Loucy (cell line): ENCODE measurements at regions not wholly inside any gene's neighbourhood (a gene's known extent, or its start where the extent isn't known, plus 50 kb on each side); places are given as distances from the start of the nearest gene placed in this dataset.

Experiments
- H2AFZ ChIP-seq: fragments of 200-600 bp; sonication (generic); 2 replicates; pipeline ENCODE4 v1.6.0; 2016; ENCODE audit warnings: antibody characterized with exemption, mild to moderate bottlenecking, low read length, moderate library complexity
- H3F3A ChIP-seq: fragments of 200-600 bp; 2 replicates; pipeline ENCODE4 v1.6.0; 2016; ENCODE audit warnings: antibody characterized with exemption, low read depth, mild to moderate bottlenecking
- H3K27me3 ChIP-seq: fragments of 200-600 bp; sonication (generic); 2 replicates; pipeline ENCODE4 v1.6.1; 2014; ENCODE audit warnings: low read length, mild to moderate bottlenecking; ENCODE audit not compliant: insufficient read depth, poor library complexity, severe bottlenecking
- H3K36me3 ChIP-seq: fragments of 200-600 bp; sonication (generic); 2 replicates; pipeline ENCODE4 v1.6.1; 2016; ENCODE audit warnings: low read length; ENCODE audit not compliant: insufficient read depth
- H3K4me1 ChIP-seq: fragments of 200-600 bp; sonication (generic); 2 replicates; pipeline ENCODE4 v1.5.1; 2014; ENCODE audit warnings: low read length, mild to moderate bottlenecking; ENCODE audit not compliant: insufficient read depth, poor library complexity, severe bottlenecking
- H3K4me2 ChIP-seq: fragments of 200-600 bp; sonication (generic); 2 replicates; pipeline ENCODE4 v1.6.0; 2014; ENCODE audit warnings: antibody characterized with exemption, low read length, low read depth, mild to moderate bottlenecking; ENCODE audit not compliant: poor library complexity, severe bottlenecking
- H3K4me3 ChIP-seq: fragments of 200-600 bp; sonication (generic); 2 replicates; pipeline ENCODE4 v1.5.1; 2014; ENCODE audit warnings: low read length, mild to moderate bottlenecking, mixed read lengths; ENCODE audit not compliant: poor library complexity, severe bottlenecking
- H3K79me2 ChIP-seq: fragments of 200-600 bp; sonication (generic); 2 replicates; pipeline ENCODE4 v1.6.1; 2014; ENCODE audit warnings: low read length; ENCODE audit not compliant: insufficient read depth
- H3K9ac ChIP-seq: fragments of 200-600 bp; sonication (generic); 2 replicates; pipeline ENCODE4 v1.6.0; 2014; ENCODE audit warnings: mild to moderate bottlenecking, low read depth, low read length, moderate library complexity; ENCODE audit not compliant: poor library complexity, severe bottlenecking
- H3K9me2 ChIP-seq: fragments of 200-600 bp; sonication (generic); replicated peaks from 2 replicates; pipeline ENCODE4 v1.6.1; 2016; ENCODE audit warnings: low read depth, low read length, mixed read lengths
- H3K9me3 ChIP-seq: fragments of 200-600 bp; sonication (generic); 2 replicates; pipeline ENCODE4 v1.6.1; 2014; ENCODE audit warnings: mild to moderate bottlenecking, antibody characterized with exemption, low read length, low read depth; ENCODE audit not compliant: insufficient read depth
- H4K20me1 ChIP-seq: fragments of 200-600 bp; sonication (generic); 2 replicates; pipeline ENCODE4 v1.6.0; 2014; ENCODE audit warnings: antibody characterized with exemption, low read length, mild to moderate bottlenecking; ENCODE audit not compliant: insufficient read depth, poor library complexity, severe bottlenecking
- EZH2phosphoT487 ChIP-seq: fragments of 200-600 bp; IDR thresholded peaks from 2 replicates; pipeline ENCODE4 v1.6.1; 2018; ENCODE audit warnings: antibody characterized with exemption, mild to moderate bottlenecking, moderate library complexity, borderline replicate concordance
- TF ChIP-seq, protein P1 (sequence below): fragments of 200-600 bp; sonication (generic); conservative IDR thresholded peaks from 2 replicates; pipeline ENCODE4 v1.5.1; 2014; ENCODE audit warnings: mild to moderate bottlenecking, antibody characterized with exemption, low read length

DNA sequence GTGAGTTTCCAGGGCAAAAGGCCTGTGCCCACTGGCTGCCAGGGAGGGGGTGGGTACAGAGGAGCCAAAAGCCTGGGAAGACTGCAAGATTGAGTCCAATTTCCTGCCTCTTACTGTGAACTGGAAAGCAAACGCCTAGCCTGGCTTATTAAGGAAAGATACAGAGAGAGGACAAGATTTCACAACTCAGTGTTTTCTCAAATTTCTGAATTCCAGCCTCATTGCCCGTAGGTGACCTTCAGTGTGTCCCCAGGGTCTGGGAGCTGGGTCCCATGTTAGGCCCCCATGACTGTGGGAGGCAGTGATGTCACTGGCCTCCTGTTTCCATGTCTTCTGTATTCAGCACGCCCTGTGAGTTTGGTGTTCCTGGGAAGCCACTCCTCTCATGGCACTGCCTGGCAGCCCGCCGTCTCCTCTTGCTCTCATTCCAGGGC lies 60.6 kb upstream of the PTPN3 start:
- Histone ChIP-seq H3K79me2 (no peaks in the 10 kb centered on the region), H3F3A (no peaks in the 10 kb centered on the region), H3K9me3 (no peaks in the 10 kb centered on the region), H3K4me3 (no peak overlapping the region), H3K4me2 (no peak overlapping the region), H3K9ac (no peak overlapping the region), H2AFZ (no peak overlapping the region), H3K4me1 (no peaks in the 10 kb centered on the region), H4K20me1 (no peaks in the 10 kb centered on the region), H3K9me2 (no peaks in the 10 kb centered on the region), H3K27me3 (no peaks in the 10 kb centered on the region), H3K36me3 (no peaks in the 10 kb centered on the region)
- TF ChIP-seq, protein P1, sequence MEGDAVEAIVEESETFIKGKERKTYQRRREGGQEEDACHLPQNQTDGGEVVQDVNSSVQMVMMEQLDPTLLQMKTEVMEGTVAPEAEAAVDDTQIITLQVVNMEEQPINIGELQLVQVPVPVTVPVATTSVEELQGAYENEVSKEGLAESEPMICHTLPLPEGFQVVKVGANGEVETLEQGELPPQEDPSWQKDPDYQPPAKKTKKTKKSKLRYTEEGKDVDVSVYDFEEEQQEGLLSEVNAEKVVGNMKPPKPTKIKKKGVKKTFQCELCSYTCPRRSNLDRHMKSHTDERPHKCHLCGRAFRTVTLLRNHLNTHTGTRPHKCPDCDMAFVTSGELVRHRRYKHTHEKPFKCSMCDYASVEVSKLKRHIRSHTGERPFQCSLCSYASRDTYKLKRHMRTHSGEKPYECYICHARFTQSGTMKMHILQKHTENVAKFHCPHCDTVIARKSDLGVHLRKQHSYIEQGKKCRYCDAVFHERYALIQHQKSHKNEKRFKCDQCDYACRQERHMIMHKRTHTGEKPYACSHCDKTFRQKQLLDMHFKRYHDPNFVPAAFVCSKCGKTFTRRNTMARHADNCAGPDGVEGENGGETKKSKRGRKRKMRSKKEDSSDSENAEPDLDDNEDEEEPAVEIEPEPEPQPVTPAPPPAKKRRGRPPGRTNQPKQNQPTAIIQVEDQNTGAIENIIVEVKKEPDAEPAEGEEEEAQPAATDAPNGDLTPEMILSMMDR, result no peak
- TF ChIP-seq EZH2phosphoT487, result no peak

DNA sequence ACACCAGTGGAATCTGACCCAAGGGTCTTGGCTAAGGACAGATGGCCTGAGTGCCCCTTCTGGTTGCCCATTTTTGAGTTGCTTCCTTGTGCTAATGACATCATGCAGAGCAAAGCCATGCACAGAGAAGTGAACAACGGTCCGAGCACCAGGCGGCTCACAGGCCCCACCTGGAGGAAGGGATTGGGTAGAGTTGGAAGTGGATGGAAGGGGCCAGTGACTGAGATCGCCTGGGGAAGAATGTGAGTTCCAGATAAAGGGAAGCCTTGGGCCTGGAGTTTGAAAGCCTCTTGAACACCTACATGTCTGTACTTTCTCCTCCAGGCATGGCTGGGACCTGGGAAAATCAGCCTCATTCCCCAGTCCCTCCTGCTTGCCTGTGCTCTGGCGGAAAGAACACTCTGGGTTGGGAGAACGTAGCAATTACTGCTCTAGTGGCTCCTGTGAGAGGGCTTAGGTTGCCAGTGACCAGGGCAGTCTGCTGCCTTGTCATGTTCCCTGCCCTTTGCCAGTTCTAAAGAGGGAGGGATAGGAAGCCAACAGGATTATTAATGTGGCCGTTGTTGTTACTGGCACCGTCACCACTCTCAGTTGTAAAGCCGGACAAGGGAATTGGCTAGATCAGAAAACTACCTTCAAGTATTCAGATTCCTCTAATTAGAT lies 62.5 kb upstream of the PTPN3 start:
- H3K36me3 ChIP-seq, result no peaks in the 10 kb centered on the region
- H3K9ac ChIP-seq, result no peak overlapping the region
- H2AFZ ChIP-seq, result no peak overlapping the region
- TF ChIP-seq, protein P1, result no peak
- TF ChIP-seq EZH2phosphoT487, result no peak
- no peaks in the 10 kb centered on the region for H3F3A ChIP-seq
- H3K9me3 ChIP-seq, result no peaks in the 10 kb centered on the region
- no peaks in the 10 kb centered on the region for H4K20me1 ChIP-seq
- no peaks in the 10 kb centered on the region for H3K9me2 ChIP-seq
- H3K4me3 ChIP-seq, result no peak overlapping the region
- H3K27me3 ChIP-seq, result no peaks in the 10 kb centered on the region
- H3K79me2 ChIP-seq, result no peaks in the 10 kb centered on the region
- no peaks in the 10 kb centered on the region for H3K4me1 ChIP-seq
- no peak overlapping the region for H3K4me2 ChIP-seq

DNA sequence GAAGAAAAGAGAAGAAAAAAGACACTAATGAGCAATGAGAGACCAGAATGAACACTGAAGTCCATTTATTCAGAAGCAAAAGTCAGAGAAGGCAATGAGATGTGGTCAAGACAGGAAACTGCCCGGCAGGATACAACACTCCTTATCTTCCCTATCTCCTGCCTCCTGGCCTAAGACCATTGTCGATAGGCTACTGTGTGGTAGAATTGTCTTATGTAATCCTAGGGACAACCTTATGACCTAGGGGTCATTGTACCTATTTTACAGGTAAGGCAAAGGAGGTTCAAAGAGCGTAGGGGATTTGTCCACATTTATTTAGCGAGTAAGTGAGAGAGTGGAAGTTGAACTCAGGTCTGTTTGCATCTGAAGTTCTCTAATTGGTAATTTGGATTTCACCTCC lies 63.0 kb upstream of the PTPN3 start:
- H3K36me3 ChIP-seq, result no peaks in the 10 kb centered on the region
- H3K27me3 ChIP-seq, result no peaks in the 10 kb centered on the region
- H4K20me1 ChIP-seq, result no peaks in the 10 kb centered on the region
- H3K9me3 ChIP-seq, result no peaks in the 10 kb centered on the region
- H3K9ac ChIP-seq, result no peak overlapping the region
- H3K79me2 ChIP-seq, result no peaks in the 10 kb centered on the region
- no peaks in the 10 kb centered on the region for H3K4me1 ChIP-seq
- H3F3A ChIP-seq, result no peaks in the 10 kb centered on the region
- H3K9me2 ChIP-seq, result no peaks in the 10 kb centered on the region
- no peak overlapping the region for H3K4me2 ChIP-seq
- no peak overlapping the region for H2AFZ ChIP-seq
- no peak overlapping the region for H3K4me3 ChIP-seq
- TF ChIP-seq EZH2phosphoT487, result no peak
- TF ChIP-seq, protein P1, result no peak
